ENCODE measurements at regions not wholly inside any gene's neighbourhood (a gene's known extent, or its start where the extent isn't known, plus 50 kb on each side); places are given as distances from the start of the nearest gene placed in this dataset.

DNA sequence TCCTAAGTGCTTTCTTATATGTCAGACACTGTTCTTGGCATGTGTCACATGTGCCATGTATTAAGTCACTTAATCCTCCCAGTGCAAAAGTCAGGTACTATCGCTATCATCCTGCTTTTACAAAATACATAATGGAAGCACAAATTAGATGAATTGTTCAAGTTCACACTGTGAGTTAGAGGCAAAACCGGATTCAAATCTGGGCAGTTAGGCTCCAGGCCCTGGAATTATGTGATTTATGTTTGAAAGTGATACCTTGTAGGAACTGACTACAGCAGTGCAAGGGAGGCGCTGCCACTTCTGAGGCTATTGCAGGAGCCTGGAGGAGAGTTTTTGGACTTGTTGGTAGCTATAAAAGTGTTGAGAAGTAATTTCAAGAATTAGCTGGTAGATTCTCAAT lies 358.3 kb downstream of the HLX start:
- TF ChIP-seq TOX (CRISPR knock-in tag; IDR thresholded peaks at IDR 0.05; ENCODE audit: borderline replicate concordance) (no peak), ARNTL (CRISPR knock-in tag; IDR thresholded peaks at IDR 0.05; ENCODE audit: borderline replicate concordance, low read depth) (no peak), ZNF70 (CRISPR knock-in tag; IDR thresholded peaks at IDR 0.05) (no peak), CSDC2 (CRISPR knock-in tag; IDR thresholded peaks at IDR 0.05) (no peak)
- TF ChIP-seq, protein P1, sequence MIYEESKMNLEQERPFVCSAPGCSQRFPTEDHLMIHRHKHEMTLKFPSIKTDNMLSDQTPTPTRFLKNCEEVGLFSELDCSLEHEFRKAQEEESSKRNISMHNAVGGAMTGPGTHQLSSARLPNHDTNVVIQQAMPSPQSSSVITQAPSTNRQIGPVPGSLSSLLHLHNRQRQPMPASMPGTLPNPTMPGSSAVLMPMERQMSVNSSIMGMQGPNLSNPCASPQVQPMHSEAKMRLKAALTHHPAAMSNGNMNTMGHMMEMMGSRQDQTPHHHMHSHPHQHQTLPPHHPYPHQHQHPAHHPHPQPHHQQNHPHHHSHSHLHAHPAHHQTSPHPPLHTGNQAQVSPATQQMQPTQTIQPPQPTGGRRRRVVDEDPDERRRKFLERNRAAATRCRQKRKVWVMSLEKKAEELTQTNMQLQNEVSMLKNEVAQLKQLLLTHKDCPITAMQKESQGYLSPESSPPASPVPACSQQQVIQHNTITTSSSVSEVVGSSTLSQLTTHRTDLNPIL (CRISPR knock-in tag; IDR thresholded peaks at IDR 0.05; ENCODE audit: low read depth): no peak
- TF ChIP-seq, protein P2, sequence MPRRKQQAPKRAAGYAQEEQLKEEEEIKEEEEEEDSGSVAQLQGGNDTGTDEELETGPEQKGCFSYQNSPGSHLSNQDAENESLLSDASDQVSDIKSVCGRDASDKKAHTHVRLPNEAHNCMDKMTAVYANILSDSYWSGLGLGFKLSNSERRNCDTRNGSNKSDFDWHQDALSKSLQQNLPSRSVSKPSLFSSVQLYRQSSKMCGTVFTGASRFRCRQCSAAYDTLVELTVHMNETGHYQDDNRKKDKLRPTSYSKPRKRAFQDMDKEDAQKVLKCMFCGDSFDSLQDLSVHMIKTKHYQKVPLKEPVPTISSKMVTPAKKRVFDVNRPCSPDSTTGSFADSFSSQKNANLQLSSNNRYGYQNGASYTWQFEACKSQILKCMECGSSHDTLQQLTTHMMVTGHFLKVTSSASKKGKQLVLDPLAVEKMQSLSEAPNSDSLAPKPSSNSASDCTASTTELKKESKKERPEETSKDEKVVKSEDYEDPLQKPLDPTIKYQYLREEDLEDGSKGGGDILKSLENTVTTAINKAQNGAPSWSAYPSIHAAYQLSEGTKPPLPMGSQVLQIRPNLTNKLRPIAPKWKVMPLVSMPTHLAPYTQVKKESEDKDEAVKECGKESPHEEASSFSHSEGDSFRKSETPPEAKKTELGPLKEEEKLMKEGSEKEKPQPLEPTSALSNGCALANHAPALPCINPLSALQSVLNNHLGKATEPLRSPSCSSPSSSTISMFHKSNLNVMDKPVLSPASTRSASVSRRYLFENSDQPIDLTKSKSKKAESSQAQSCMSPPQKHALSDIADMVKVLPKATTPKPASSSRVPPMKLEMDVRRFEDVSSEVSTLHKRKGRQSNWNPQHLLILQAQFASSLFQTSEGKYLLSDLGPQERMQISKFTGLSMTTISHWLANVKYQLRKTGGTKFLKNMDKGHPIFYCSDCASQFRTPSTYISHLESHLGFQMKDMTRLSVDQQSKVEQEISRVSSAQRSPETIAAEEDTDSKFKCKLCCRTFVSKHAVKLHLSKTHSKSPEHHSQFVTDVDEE (CRISPR knock-in tag; IDR thresholded peaks at IDR 0.05): no peak
